HG03457 (cell line): ENCODE measurements at regions not wholly inside any gene's neighbourhood (a gene's known extent, or its start where the extent isn't known, plus 50 kb on each side); places are given as distances from the start of the nearest gene placed in this dataset.

Experiments used
- ATAC-seq: cut with Tn5 transposase; IDR thresholded peaks from one replicate; pipeline ENCODE4 v1.9.1; 2021; ENCODE audit warnings: moderate number of reproducible peaks; ENCODE audit not compliant: unreplicated experiment

DNA sequence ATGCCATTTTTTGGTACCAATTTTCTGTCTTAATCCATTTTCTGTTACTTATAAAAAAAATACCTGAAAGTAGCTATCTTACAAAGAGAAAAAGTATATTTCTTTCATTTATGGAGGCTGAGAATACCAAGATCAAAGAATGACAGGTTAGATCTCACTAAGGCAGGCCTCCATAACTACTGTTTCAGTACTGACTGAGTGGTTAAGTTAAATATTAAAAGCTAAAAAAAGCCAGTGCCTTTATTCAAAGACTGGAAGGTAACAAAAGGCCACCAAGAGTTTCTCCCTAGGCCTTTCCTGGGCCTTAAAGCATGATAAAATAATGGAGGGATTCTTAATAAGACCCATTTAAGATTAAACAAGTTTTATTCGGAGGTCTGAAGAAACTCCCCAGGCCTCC lies 687.7 kb upstream of the ADGRL4 start:
- peak; percentile 42 for ATAC-seq

GRCh38 chr1:79693441-79694114 lies 687.0 kb upstream of the ADGRL4 start:
- ATAC-seq: no peak

DNA sequence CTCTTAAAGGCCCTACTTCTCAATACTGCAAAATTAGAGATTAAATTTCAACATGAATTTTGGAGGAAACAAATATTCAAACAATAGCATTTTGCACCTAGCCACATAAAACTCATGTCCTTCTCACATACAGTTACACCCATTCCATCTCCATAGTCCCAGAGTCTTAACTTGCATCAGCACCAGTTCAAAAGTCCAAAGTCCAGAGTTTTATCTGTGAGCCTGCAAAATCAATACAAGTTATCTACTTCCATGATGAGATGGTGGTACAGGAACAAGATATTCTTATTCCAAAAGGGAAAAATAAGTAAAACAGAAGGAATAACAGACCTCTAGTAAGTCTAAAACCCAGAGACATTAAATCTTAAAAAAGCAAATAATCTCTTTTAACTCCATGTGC lies 686.0 kb upstream of the ADGRL4 start:
- no peak for ATAC-seq

- no peak for ATAC-seq
Measured at GRCh38 chr1:79688932-79689331, 682.4 kb upstream of the ADGRL4 start.

- no peak for ATAC-seq
Measured at GRCh38 chr1:79683420-79683819, 676.9 kb upstream of the ADGRL4 start.

- ATAC-seq: no peak
Measured at GRCh38 chr1:79682478-79682877, 675.9 kb upstream of the ADGRL4 start.

DNA sequence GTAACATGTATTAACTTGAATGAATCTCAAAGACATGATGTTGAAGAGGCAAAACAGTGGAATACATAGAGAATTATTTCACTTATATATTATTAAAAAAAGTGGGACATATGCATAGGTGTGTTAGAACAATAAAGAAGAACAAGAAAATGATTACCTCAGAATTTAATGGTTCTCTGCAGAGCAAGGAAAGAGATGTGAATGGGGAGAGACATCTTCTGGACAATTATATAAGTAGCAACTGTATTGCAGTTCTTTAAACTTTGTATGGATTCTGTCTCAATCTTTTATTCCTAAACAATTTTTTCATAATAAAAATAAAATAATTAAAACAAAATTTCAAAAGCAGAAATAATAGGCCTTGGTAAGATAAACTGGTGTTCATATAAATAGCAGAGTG lies 674.9 kb upstream of the ADGRL4 start:
- ATAC-seq: no peak

DNA sequence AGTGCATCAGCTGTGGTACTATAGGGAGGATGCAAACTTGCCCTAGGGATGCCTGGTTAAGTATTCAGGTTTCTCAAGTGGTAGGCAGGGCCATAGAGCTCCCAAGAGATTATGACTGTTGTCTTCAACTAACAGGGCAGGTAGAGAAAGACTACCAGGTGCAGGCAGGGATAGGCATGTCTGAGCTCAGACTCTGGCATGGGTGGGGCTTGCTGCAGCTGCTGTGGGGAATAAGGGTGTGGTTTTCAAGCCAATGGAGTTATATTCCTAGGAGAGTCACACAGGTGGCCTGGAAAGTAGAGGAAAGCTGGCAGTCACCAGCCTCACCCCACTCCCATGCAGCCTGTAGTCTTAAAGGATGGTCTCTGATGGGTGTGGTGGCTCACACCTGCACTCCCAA lies 673.4 kb upstream of the ADGRL4 start:
- no peak for ATAC-seq

DNA sequence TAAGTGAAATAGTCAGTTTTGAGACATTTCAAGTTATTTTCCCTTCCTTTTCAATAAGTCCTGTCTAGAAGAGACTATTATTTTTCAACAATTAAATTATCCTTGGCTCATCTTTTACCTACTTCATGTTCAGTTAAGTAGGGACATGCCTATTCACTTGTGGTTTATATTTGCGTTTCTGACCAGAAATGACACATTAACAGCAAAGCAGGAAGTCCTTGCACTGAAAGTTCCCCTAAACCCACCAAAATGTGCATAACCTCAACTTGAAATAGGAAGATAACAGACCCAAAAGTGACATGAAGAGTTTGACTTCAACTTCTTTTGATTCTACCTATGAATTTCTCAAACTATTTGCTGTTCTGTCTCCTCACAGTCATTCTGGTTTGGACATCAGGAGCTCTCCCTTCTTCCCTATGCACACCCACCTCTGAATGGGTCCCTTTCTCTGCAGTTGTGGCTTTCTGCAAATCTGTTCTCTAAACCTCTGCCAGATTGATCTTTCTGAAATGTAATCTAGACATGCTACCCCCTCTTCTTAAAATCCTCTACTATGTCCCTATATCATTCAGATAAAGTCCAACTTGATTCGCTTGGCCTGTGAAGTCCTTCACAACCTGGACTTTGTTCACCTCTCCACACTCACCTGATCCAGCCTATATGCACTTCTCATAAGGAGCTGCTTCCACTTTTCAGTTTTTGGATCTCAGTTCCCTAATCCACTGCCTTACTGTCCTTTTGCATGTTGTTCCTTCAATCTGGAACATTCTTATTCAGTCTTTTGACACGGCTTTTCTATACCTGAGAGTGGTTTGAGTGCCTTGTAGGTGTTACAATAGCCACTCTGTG lies 661.5 kb upstream of the ADGRL4 start:
- peak; percentile 96 for ATAC-seq

- ATAC-seq: no peak
Measured at GRCh38 chr1:79667166-79667565, 660.6 kb upstream of the ADGRL4 start.

GRCh38 chr1:79663916-79664315 lies 657.4 kb upstream of the ADGRL4 start:
- ATAC-seq: no peak

DNA sequence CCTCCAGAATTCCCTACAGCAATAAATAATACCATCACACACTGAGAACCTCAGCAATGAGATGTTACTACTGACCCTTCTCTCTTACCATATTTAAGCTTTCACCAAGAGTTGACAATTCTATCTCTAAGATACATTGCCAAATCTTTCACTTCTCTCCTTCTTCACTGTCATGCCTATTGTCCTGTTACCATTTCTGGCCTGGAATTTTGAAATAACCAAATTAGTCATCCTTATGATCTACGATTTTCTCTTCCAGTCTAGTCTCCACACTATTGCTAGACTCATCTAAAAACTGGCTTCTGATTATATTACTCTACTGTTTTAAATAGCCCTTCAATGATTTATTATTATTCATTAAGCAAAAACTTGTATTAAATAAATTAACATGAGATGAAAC lies 656.1 kb upstream of the ADGRL4 start:
- ATAC-seq: no peak

- no peak for ATAC-seq
Measured at GRCh38 chr1:79660129-79660528, 653.6 kb upstream of the ADGRL4 start.

- ATAC-seq: no peak
Measured at GRCh38 chr1:79657951-79658658, 651.6 kb upstream of the ADGRL4 start.

- ATAC-seq: no peak
Measured at GRCh38 chr1:79655876-79656275, 649.3 kb upstream of the ADGRL4 start.

DNA sequence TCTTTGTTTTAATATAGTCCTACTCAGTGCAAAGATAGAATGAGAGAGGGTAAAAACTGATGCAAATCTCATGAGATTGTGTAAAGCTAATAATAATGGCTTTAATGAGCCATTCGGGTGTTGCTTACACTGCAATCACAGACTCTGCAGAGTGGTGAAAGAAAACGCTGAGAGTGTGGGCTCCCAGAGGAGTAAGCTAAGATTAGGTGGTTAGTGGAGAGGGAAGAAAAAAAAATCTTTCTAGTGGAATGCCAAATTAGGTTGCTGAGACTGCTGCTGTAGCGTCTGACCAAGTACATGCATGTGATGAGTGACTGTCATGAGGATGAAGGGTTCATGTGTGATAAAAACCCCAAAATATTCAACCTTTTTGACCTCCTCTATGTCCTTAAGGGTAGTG lies 645.9 kb upstream of the ADGRL4 start:
- ATAC-seq: no peak

DNA sequence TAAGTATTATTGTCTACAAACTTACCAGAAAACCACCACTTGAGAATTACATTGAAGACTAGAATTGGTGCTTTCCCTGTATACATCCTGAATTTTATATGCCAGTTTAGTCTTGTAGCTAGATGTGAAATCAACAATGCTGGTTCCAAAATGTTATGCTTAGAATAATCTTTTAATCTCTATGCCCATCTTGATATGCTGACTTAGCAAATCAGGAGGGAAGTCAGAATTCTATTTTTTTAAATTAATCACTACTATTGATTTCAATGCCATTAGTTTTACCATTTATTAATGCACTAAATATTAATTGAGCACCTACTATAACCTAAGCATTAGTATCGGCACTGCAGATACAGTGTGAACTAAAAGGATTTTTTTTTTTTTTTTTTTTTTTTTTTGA lies 641.6 kb upstream of the ADGRL4 start:
- ATAC-seq: no peak

- ATAC-seq: no peak
Measured at GRCh38 chr1:79646880-79647279, 640.4 kb upstream of the ADGRL4 start.

GRCh38 chr1:79638382-79638781 lies 631.9 kb upstream of the ADGRL4 start:
- peak; percentile 99 for ATAC-seq

GRCh38 chr1:79633456-79633855 lies 626.9 kb upstream of the ADGRL4 start:
- no peak for ATAC-seq

GRCh38 chr1:79629414-79629813 lies 622.9 kb upstream of the ADGRL4 start:
- ATAC-seq: peak; percentile 70

DNA sequence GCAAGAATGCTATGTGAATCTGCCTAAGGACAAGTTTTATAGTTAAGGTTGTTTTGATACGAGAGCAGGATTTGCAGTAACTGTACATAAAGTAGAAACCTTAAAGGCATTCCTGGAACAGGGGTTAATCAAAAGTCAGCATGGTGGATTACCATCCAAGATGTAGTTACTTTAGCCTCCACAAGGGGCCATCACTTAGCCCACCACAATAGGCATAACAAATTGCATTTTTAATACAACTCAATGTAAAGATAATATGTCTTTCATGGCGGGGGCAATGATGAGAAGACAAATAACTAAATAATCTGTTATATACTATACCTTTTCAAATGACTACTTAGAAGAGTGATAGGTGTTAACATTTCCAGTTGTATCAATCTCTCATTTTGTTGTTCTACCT lies 611.2 kb upstream of the ADGRL4 start:
- ATAC-seq: no peak
